Karpas-422 (cell line): ENCODE measurements at regions not wholly inside any gene's neighbourhood (a gene's known extent, or its start where the extent isn't known, plus 50 kb on each side); places are given as distances from the start of the nearest gene placed in this dataset.

Experiments used
- DNase-seq: peaks from one replicate; pipeline ENCODE4 v3.0.0-alpha.2; 2015
- H2AFZ ChIP-seq: fragments of 200-600 bp; sonication (generic); 2 replicates; pipeline ENCODE4 v1.6.1; 2014; ENCODE audit warnings: antibody characterized with exemption, low read length, mixed read lengths
- H3K27ac ChIP-seq: fragments of 200-600 bp; sonication (generic); 2 replicates; pipeline ENCODE4 v1.5.1; 2014; ENCODE audit warnings: mild to moderate bottlenecking, low read length, moderate library complexity
- H3K27me3 ChIP-seq: fragments of 200-600 bp; sonication (generic); 2 replicates; pipeline ENCODE4 v1.6.1; 2014; ENCODE audit warnings: low read length, mixed read lengths
- H3K36me3 ChIP-seq: fragments of 200-600 bp; sonication (generic); 2 replicates; pipeline ENCODE4 v1.6.1; 2014; ENCODE audit warnings: low read length, mixed read lengths; ENCODE audit not compliant: insufficient read depth
- H3K4me1 ChIP-seq: fragments of 200-600 bp; sonication (generic); 2 replicates; pipeline ENCODE4 v1.6.1; 2014; ENCODE audit warnings: mild to moderate bottlenecking, low read length, mixed read lengths
- H3K4me2 ChIP-seq: fragments of 200-600 bp; sonication (generic); 2 replicates; pipeline ENCODE4 v1.6.1; 2014; ENCODE audit warnings: low read length, low read depth, mild to moderate bottlenecking; ENCODE audit not compliant: poor library complexity, severe bottlenecking
- H3K4me3 ChIP-seq: fragments of 200-600 bp; sonication (generic); 2 replicates; pipeline ENCODE4 v1.5.1; 2014; ENCODE audit warnings: mild to moderate bottlenecking, antibody characterized with exemption, low read length, mixed read lengths
- H3K79me2 ChIP-seq: fragments of 200-600 bp; sonication (generic); 2 replicates; pipeline ENCODE4 v1.6.1; 2014; ENCODE audit warnings: mild to moderate bottlenecking, low read length, mixed read lengths
- H3K9ac ChIP-seq: fragments of 200-600 bp; sonication (generic); 2 replicates; pipeline ENCODE4 v1.6.0; 2014; ENCODE audit warnings: low read length
- H3K9me2 ChIP-seq: fragments of 200-600 bp; sonication (generic), shearing (Covaris generic); replicated peaks from 2 replicates; pipeline ENCODE4 v1.6.0; 2014; ENCODE audit warnings: mild to moderate bottlenecking, low read length, moderate library complexity; ENCODE audit not compliant: insufficient read depth
- H3K9me3 ChIP-seq: fragments of 300-700, 200-600 bp; sonication (generic); 2 replicates; pipeline ENCODE4 v1.6.1; 2014; ENCODE audit warnings: low read length, mixed read lengths
- H4K20me1 ChIP-seq: fragments of 200-600 bp; sonication (generic); 2 replicates; pipeline ENCODE4 v1.6.1; 2014; ENCODE audit warnings: mild to moderate bottlenecking, antibody characterized with exemption, low read length, low read depth; ENCODE audit not compliant: insufficient read depth

DNA sequence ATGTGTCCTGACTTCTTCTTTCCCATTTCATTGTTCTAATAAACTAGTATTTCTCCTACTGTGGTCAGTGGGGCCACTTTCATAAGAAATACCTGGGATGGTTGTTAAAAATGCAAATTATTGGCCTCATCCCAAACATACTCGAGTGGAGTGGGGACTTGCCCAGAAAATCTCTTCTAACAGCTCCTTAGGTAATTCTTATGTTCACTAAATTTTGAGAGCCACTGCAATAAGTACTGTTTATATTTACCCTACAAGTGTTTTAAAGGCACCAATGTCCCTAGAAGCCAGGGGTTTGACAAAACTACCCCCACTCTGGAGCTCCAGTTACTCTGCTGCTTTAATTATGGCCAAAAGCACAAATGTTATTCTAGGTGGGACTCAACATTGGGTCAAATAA, 70.0 kb upstream of the ACP3 start:
- Histone ChIP-seq H4K20me1 (no peaks in the 10 kb centered on the region), H3K36me3 (no peaks in the 10 kb centered on the region), H3K27me3 (no peaks in the 10 kb centered on the region), H3K9me3 (no peaks in the 10 kb centered on the region), H3K4me1 (no peaks in the 10 kb centered on the region), H3K4me3 (no peak overlapping the region), H2AFZ (no peak overlapping the region), H3K79me2 (no peaks in the 10 kb centered on the region), H3K9me2 (no peaks in the 10 kb centered on the region), H3K4me2 (no peak overlapping the region), H3K9ac (no peak overlapping the region), H3K27ac (no peak overlapping the region)
- no peak for DNase-seq

DNA sequence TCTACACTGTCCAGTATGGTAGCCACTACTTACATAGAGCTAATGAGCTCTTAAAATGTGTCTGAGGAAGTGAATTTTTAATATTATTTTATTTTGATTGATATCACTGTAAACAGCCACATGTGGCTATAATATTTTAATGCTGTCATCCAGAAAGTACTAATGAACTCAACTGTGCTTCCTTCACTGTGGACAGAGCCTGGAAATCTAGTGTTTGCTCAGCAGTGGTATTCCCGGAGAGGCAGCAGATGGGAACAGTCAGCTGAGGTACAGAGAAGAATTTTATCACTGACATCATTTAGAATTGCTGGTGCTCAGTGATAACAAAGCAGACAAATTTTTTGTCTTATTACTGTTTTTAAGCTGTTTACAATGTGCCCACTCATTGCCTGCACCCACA, 68.7 kb upstream of the ACP3 start:
- H4K20me1 ChIP-seq, result no peaks in the 10 kb centered on the region
- H3K27me3 ChIP-seq, result no peaks in the 10 kb centered on the region
- no peaks in the 10 kb centered on the region for H3K9me2 ChIP-seq
- H2AFZ ChIP-seq, result no peak overlapping the region
- H3K36me3 ChIP-seq, result no peaks in the 10 kb centered on the region
- H3K79me2 ChIP-seq, result no peaks in the 10 kb centered on the region
- DNase-seq, result no peak
- no peak overlapping the region for H3K27ac ChIP-seq
- H3K4me2 ChIP-seq, result no peak overlapping the region
- no peak overlapping the region for H3K4me3 ChIP-seq
- H3K9me3 ChIP-seq, result no peaks in the 10 kb centered on the region
- H3K4me1 ChIP-seq, result no peaks in the 10 kb centered on the region
- H3K9ac ChIP-seq, result no peak overlapping the region

DNA sequence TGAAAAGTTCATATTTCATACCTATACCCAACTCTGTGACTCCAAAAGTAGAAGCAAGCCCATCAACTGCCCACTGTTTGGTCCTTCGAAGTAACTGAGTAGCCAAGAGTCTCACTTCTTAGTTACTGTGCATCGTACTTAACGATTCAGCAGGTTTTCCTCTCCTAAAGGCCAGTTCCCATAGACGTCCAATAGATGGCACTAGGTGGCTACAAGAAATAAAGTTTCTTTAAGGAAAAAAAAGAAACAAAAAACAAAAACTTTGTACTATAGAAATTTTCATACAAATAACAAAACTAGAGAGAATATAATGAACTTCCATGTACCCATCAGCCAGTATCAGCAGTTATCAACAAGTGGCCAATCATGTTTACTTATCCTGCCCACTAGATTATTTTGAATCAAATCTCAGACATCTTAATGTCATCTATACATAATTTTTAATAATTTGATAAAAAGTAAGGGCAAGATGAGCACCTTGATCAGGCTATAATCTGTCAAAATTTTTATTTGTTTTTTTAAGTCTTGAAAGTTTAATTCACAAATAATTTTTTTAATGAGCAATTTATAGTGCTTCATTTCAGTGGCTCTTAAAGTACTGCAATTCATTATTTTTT, 63.8 kb upstream of the ACP3 start:
- Histone ChIP-seq H3K9ac (no peak overlapping the region), H3K9me2 (no peaks in the 10 kb centered on the region), H3K27me3 (no peaks in the 10 kb centered on the region), H3K9me3 (no peaks in the 10 kb centered on the region), H3K4me3 (no peak overlapping the region), H4K20me1 (no peaks in the 10 kb centered on the region), H3K27ac (no peak overlapping the region), H3K4me2 (no peak overlapping the region), H3K36me3 (no peaks in the 10 kb centered on the region), H3K4me1 (no peaks in the 10 kb centered on the region), H3K79me2 (no peaks in the 10 kb centered on the region), H2AFZ (no peak overlapping the region)
- DNase-seq, result peak; percentile 83

DNA sequence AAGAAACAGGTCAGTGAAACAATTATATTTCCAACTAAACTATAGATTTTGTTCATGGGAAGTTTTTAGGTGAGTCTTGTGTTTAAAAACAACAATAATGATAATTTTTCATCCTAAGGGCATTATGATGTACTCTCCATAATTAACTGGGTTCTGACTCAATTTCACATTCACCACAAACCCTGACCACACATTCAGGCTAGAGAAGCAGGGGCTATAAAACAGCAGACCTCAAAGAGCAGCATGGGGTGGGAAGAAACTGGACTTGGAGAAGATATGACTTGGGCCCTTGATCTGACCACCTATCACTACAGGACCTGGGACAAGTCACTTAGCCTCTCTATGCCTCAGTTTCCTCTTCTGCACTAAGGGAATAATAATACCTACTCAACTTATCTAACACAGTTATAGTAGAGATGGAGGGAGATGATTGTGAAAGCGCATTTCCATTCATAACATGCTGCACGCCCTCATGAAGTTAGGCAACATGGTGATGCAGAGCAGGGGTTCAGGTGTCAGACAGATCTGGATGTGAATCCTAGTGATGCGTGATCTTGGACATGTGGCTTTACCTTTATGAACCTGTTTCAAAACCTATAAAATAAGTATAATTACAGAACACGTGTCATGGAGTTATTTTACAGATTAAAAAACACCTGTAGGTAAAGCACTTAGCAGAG, 63.0 kb upstream of the ACP3 start:
- Histone ChIP-seq H3K4me3 (no peak overlapping the region), H3K9ac (no peak overlapping the region), H3K4me1 (no peaks in the 10 kb centered on the region), H3K9me3 (no peaks in the 10 kb centered on the region), H3K79me2 (no peaks in the 10 kb centered on the region), H3K9me2 (no peaks in the 10 kb centered on the region), H3K36me3 (no peaks in the 10 kb centered on the region), H2AFZ (no peak overlapping the region), H3K27ac (no peak overlapping the region), H4K20me1 (no peaks in the 10 kb centered on the region), H3K27me3 (no peaks in the 10 kb centered on the region), H3K4me2 (no peak overlapping the region)
- no peak for DNase-seq

DNA sequence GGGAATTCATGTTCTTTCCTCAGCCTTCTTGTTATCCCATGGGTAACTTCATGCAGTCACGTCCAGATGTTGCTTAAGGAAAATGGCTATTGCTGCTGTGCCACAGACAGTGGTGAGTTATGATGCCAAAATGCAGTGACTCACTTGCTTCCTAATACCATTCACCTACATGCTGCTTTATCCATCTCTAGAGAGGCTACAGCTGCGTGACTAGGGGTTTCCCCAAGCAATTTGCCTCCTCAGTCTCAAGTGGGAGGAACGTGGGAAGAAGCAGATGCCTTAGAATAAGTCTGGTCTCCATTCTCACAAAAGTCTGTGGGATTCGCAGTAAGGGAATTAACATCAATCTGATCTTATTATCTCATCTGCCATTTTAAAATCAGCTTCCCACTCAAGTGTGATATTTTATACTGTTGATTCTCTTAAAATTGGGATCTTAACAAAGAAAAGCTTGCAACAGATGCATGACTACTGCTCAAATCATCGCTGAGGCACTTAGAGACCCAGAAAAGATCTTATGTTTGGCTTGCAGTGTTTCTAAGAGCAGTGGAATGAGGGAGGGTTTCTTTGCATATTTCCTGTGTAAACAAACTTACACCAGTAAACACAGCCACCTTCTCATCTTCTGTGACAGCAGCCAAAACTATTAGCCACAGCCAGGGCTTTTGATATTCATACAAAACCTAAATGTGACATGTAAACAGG, 62.0 kb upstream of the ACP3 start:
- Histone ChIP-seq H3K36me3 (no peaks in the 10 kb centered on the region), H3K9me2 (no peaks in the 10 kb centered on the region), H4K20me1 (no peaks in the 10 kb centered on the region), H3K9ac (no peak overlapping the region), H3K4me2 (no peak overlapping the region), H3K27me3 (no peaks in the 10 kb centered on the region), H3K9me3 (no peaks in the 10 kb centered on the region), H2AFZ (no peak overlapping the region), H3K4me3 (no peak overlapping the region), H3K27ac (no peak overlapping the region), H3K4me1 (no peaks in the 10 kb centered on the region), H3K79me2 (no peaks in the 10 kb centered on the region)
- no peak for DNase-seq

GRCh38 chr3:132256989-132257388, 60.2 kb upstream of the ACP3 start:
- no peaks in the 10 kb centered on the region for H3K9me3 ChIP-seq
- no peaks in the 10 kb centered on the region for H4K20me1 ChIP-seq
- no peak overlapping the region for H3K27ac ChIP-seq
- no peak overlapping the region for H2AFZ ChIP-seq
- no peak overlapping the region for H3K9ac ChIP-seq
- H3K4me1 ChIP-seq, result no peaks in the 10 kb centered on the region
- no peaks in the 10 kb centered on the region for H3K27me3 ChIP-seq
- H3K4me2 ChIP-seq, result no peak overlapping the region
- DNase-seq, result peak; percentile 46
- no peaks in the 10 kb centered on the region for H3K36me3 ChIP-seq
- no peak overlapping the region for H3K4me3 ChIP-seq
- H3K79me2 ChIP-seq, result no peaks in the 10 kb centered on the region
- H3K9me2 ChIP-seq, result no peaks in the 10 kb centered on the region

DNA sequence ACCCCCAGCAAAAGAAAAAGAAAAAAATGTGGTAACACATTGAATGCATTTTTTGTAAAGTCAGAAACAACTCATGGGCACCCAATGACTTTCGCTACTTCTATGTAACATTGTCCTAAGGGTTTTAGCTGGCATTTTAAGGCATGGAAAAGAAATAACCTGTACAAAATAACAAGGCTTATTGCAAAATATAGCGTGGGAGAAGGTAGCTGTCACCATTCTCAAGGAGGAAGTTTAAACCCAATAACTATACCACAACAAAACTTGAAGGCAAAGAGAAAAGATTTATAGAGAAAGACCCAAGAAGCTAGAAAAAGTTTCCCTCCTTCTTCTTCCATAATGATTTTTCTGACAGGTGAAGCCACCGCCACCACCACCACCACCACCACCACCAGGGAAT, 55.7 kb upstream of the ACP3 start:
- no peak overlapping the region for H3K27ac ChIP-seq
- H3K9ac ChIP-seq, result no peak overlapping the region
- H3K9me3 ChIP-seq, result no peaks in the 10 kb centered on the region
- no peak for DNase-seq
- H3K79me2 ChIP-seq, result no peaks in the 10 kb centered on the region
- no peak overlapping the region for H3K4me3 ChIP-seq
- H3K9me2 ChIP-seq, result no peaks in the 10 kb centered on the region
- no peak overlapping the region for H2AFZ ChIP-seq
- no peak overlapping the region for H3K4me2 ChIP-seq
- H3K4me1 ChIP-seq, result no peaks in the 10 kb centered on the region
- H3K27me3 ChIP-seq, result no peaks in the 10 kb centered on the region
- H3K36me3 ChIP-seq, result no peaks in the 10 kb centered on the region
- H4K20me1 ChIP-seq, result no peaks in the 10 kb centered on the region

DNA sequence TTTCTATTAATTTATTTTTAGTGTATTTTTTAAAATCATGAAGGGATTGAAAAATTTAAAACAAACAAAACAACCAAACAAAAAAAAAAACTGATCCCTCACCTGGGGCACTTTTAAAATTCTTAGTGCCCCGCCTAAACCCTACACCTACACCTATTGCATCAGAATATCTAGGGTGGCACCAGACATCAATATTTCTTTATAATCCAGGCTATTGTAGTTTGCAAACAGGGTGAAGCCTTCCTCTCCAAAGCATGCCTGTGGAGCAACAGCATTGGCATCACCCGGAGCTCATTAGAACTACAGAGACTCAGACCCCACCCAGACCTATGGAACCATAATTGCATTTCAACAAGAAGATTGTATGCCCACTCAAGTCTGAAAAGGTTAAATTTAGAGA, 54.9 kb upstream of the ACP3 start:
- H2AFZ ChIP-seq, result no peak overlapping the region
- no peaks in the 10 kb centered on the region for H3K4me1 ChIP-seq
- no peaks in the 10 kb centered on the region for H3K36me3 ChIP-seq
- no peaks in the 10 kb centered on the region for H3K27me3 ChIP-seq
- no peaks in the 10 kb centered on the region for H3K79me2 ChIP-seq
- no peaks in the 10 kb centered on the region for H3K9me2 ChIP-seq
- H3K27ac ChIP-seq, result no peak overlapping the region
- no peaks in the 10 kb centered on the region for H3K9me3 ChIP-seq
- no peaks in the 10 kb centered on the region for H4K20me1 ChIP-seq
- H3K4me2 ChIP-seq, result no peak overlapping the region
- no peak overlapping the region for H3K4me3 ChIP-seq
- DNase-seq, result no peak
- no peak overlapping the region for H3K9ac ChIP-seq
